ENCODE measurements at regions not wholly inside any gene's neighbourhood (a gene's known extent, or its start where the extent isn't known, plus 50 kb on each side); places are given as distances from the start of the nearest gene placed in this dataset.

GRCh38 chr9:87085073-87085472 lies 137.8 kb upstream of the GAS1 start:
- DNase-seq (ENCODE audit: low read depth): no peak

GRCh38 chr9:87085521-87085920 lies 138.2 kb upstream of the GAS1 start:
- no peak for DNase-seq (ENCODE audit: low read depth)

- DNase-seq (ENCODE audit: low read depth): no peak
Measured at GRCh38 chr9:87086221-87086818, 139.0 kb upstream of the GAS1 start.

GRCh38 chr9:87087197-87087596 lies 139.9 kb upstream of the GAS1 start:
- DNase-seq (ENCODE audit: low read depth): no peak

GRCh38 chr9:87088192-87088591 lies 140.9 kb upstream of the GAS1 start:
- DNase-seq (ENCODE audit: low read depth): no peak

GRCh38 chr9:87088621-87089365 lies 141.5 kb upstream of the GAS1 start:
- DNase-seq (ENCODE audit: low read depth): no peak

- DNase-seq (ENCODE audit: low read depth): no peak
Measured at GRCh38 chr9:87089506-87089905, 142.2 kb upstream of the GAS1 start.

GRCh38 chr9:87089929-87090328 lies 142.6 kb upstream of the GAS1 start:
- no peak for DNase-seq (ENCODE audit: low read depth)

- DNase-seq (ENCODE audit: low read depth): no peak
Measured at GRCh38 chr9:87093777-87094176, 146.5 kb upstream of the GAS1 start.

GRCh38 chr9:87095951-87096350 lies 148.6 kb upstream of the GAS1 start:
- DNase-seq (ENCODE audit: low read depth): no peak

GRCh38 chr9:87096506-87096905 lies 149.2 kb upstream of the GAS1 start:
- no peak for DNase-seq (ENCODE audit: low read depth)

GRCh38 chr9:87097238-87097637 lies 149.9 kb upstream of the GAS1 start:
- no peak for DNase-seq (ENCODE audit: low read depth)

- DNase-seq (ENCODE audit: low read depth): peak; percentile 71
Measured at GRCh38 chr9:87099407-87099806, 152.1 kb upstream of the GAS1 start.

- no peak for DNase-seq (ENCODE audit: low read depth)
Measured at GRCh38 chr9:87100001-87100400, 152.7 kb upstream of the GAS1 start.

- DNase-seq (ENCODE audit: low read depth): no peak
Measured at GRCh38 chr9:87102126-87102525, 154.8 kb upstream of the GAS1 start.

- peak; percentile 64 for DNase-seq (ENCODE audit: low read depth)
Measured at GRCh38 chr9:87107072-87107471, 159.8 kb upstream of the GAS1 start.

GRCh38 chr9:87108661-87109060 lies 161.4 kb upstream of the GAS1 start:
- no peak for DNase-seq (ENCODE audit: low read depth)

- DNase-seq (ENCODE audit: low read depth): peak; percentile 76
Measured at GRCh38 chr9:87109231-87109631, 161.9 kb upstream of the GAS1 start.

GRCh38 chr9:87109851-87110250 lies 162.5 kb upstream of the GAS1 start:
- DNase-seq (ENCODE audit: low read depth): peak; percentile 94

GRCh38 chr9:87111010-87111409 lies 163.7 kb upstream of the GAS1 start:
- no peak for DNase-seq (ENCODE audit: low read depth)

GRCh38 chr9:87112656-87113055 lies 165.3 kb upstream of the GAS1 start:
- DNase-seq (ENCODE audit: low read depth): peak; percentile 74

GRCh38 chr9:87113874-87114273 lies 166.6 kb upstream of the GAS1 start:
- DNase-seq (ENCODE audit: low read depth): peak; percentile 71

GRCh38 chr9:87115785-87116184 lies 168.5 kb upstream of the GAS1 start:
- DNase-seq (ENCODE audit: low read depth): no peak

GRCh38 chr9:87116492-87116891 lies 169.2 kb upstream of the GAS1 start:
- no peak for DNase-seq (ENCODE audit: low read depth)

Data from LHCN-M2 (cell line).